ENCODE measurements at regions not wholly inside any gene's neighbourhood (a gene's known extent, or its start where the extent isn't known, plus 50 kb on each side); places are given as distances from the start of the nearest gene placed in this dataset.

GRCh38 chr2:120611961-120612360 is 123.7 kb upstream of the GLI2 start:
- H2BK20ac ChIP-seq (ENCODE audit: low read length), result no peak overlapping the region
- H3K9ac ChIP-seq (replicated peaks in 1 of 4; ENCODE audit: extremely low read depth in 1 of 4, low read depth in 3 of 4, low read length in 3 of 4), result no peak overlapping the region
- no peak overlapping the region for H2BK12ac ChIP-seq (ENCODE audit: low read depth, low read length)
- H3K79me1 ChIP-seq (ENCODE audit: low read depth, low read length), result no peaks in the 10 kb centered on the region
- H3K56ac ChIP-seq (replicated peaks; ENCODE audit: insufficient read length, low read depth, low read length), result no peak overlapping the region
- no peak overlapping the region for H2AFZ ChIP-seq (ENCODE audit: low read length)
- CTCF ChIA-PET (ENCODE audit: partially characterized antibody), result interaction anchor here (0.7 to 2.6 kb wide), 6 partner anchors 11 to 298 kb away, joined by 3 to 11 read pairs (median 4); no protein-coding TSS in a partner anchor
- POLR2A ChIA-PET (ENCODE audit: partially characterized antibody), result no interaction called here
- H2AK5ac ChIP-seq (ENCODE audit: low read depth, low read length), result no peak overlapping the region
- H3K23ac ChIP-seq (ENCODE audit: insufficient read length), result no peak overlapping the region
- no peak overlapping the region for H3K4me3 ChIP-seq (ENCODE audit: extremely low read depth in 1 of 4, insufficient read depth in 2 of 4, low read depth in 3 of 4, low read length in 4 of 4)
- H3K27me3 ChIP-seq (replicated peaks in 1 of 4; ENCODE audit: control insufficient read depth in 3 of 4, extremely low read depth in 1 of 4, insufficient read depth in 3 of 4, low read length in 3 of 4), result peaks cover 0 to 2% (median under 1%) of the 10 kb centered on the region in 4 experiments; a peak in 4 of 7 replicates
- no peak overlapping the region for H3K4ac ChIP-seq (replicated peaks; ENCODE audit: insufficient read length, low read depth, low read length)
- H3K27ac ChIP-seq (ENCODE audit: low read depth, low read length), result no peak overlapping the region
- FAIRE-seq (no peak), DNase-seq (ENCODE audit: low read depth in 1 of 2, low spot score in 2 of 2) (no peak)
- no peak overlapping the region for H3K4me2 ChIP-seq (ENCODE audit: insufficient read depth in 1 of 2, low read depth in 2 of 2, low read length in 2 of 2)
- no peak overlapping the region for H2BK120ac ChIP-seq (replicated peaks; ENCODE audit: low read depth, low read length)
- H3K4me1 ChIP-seq (replicated peaks in 1 of 4; ENCODE audit: control insufficient read depth in 3 of 4, insufficient read depth in 4 of 4, low read length in 3 of 4), result peaks cover 0 to 3% (median under 1%) of the 10 kb centered on the region in 4 experiments; a peak in 2 of 7 replicates
- no peak overlapping the region for H2BK5ac ChIP-seq (ENCODE audit: low read depth, low read length)
- no peaks in the 10 kb centered on the region for H3K79me2 ChIP-seq (ENCODE audit: control insufficient read depth in 1 of 2, insufficient read depth in 2 of 2, low read length in 2 of 2)
- no peak overlapping the region for H4K5ac ChIP-seq (ENCODE audit: insufficient read length, low read depth, low read length)
- no peak overlapping the region for H4K91ac ChIP-seq (replicated peaks; ENCODE audit: insufficient read length, low read length)
- H3K18ac ChIP-seq (ENCODE audit: extremely low read depth, low read length), result no peak overlapping the region
- no peak overlapping the region for H3K14ac ChIP-seq (ENCODE audit: insufficient read length)
- no peaks in the 10 kb centered on the region for H4K20me1 ChIP-seq (replicated peaks in 1 of 2; ENCODE audit: control insufficient read depth in 1 of 2, insufficient read depth in 2 of 2, low read length in 2 of 2)
- no peak overlapping the region for H4K8ac ChIP-seq (ENCODE audit: extremely low read depth, insufficient read depth, low read length)
- H2BK15ac ChIP-seq (ENCODE audit: low read length), result no peak overlapping the region
- H3K9me3 ChIP-seq (ENCODE audit: insufficient read depth in 2 of 2, low read depth in 1 of 2, low read length in 1 of 2), result no peaks in the 10 kb centered on the region
- no peaks in the 10 kb centered on the region for H3K36me3 ChIP-seq (ENCODE audit: control insufficient read depth in 2 of 4, insufficient read depth in 4 of 4, low read length in 3 of 4)
- WGBS, 2 experiments (ENCODE audit: extremely low coverage in 1 of 2, insufficient coverage in 1 of 2, insufficient read length in 1 of 2, insufficient replicate concordance in 2 of 2, low coverage in 1 of 2, low lambda C conversion rate in 2 of 2, missing lambda C conversion rate in 1 of 2), result 91% methylated on average over 13 of the region's 13 CpGs; no CpG with 5 or more reads in 1 of the 2 experiments
- H3K23me2 ChIP-seq (ENCODE audit: low read depth, low read length), result no peaks in the 10 kb centered on the region
- TF ChIP-seq TCF12 (IDR thresholded peaks at IDR 0.05; ENCODE audit: low read depth, low read length) (no peak), SP1 (IDR thresholded peaks at IDR 0.05; ENCODE audit: low read depth, low read length) (no peak), FOSL1 (IDR thresholded peaks at IDR 0.05; ENCODE audit: insufficient read depth, low read depth, low read length) (no peak), CREB1 (IDR thresholded peaks at IDR 0.05) (no peak), CTCF (IDR thresholded peaks at IDR 0.05; ENCODE audit: control extremely low read depth in 1 of 3, insufficient read depth in 1 of 3, low read depth in 1 of 3, low read length in 3 of 3) (no peak), EZH2 (IDR thresholded peaks at IDR 0.05; ENCODE audit: low read depth, low read length, severe bottlenecking) (no peak), CHD1 (IDR thresholded peaks at IDR 0.05; ENCODE audit: low read depth, low read length) (no peak), EP300 (IDR thresholded peaks at IDR 0.05; ENCODE audit: borderline replicate concordance in 1 of 2, low read depth in 2 of 2, low read length in 2 of 2) (no peak), SIRT6 (IDR thresholded peaks at IDR 0.05; ENCODE audit: low read length) (no peak), POU5F1 (IDR thresholded peaks at IDR 0.05; ENCODE audit: low read depth, low read length) (no peak), ATF3 (IDR thresholded peaks at IDR 0.05; ENCODE audit: insufficient read depth, low read depth, low read length) (no peak), CBX5 (IDR thresholded peaks at IDR 0.05; ENCODE audit: low read depth, low read length) (no peak)
